Small intestine (tissue), 7 donors: ENCODE measurements at regions not wholly inside any gene's neighbourhood (a gene's known extent, or its start where the extent isn't known, plus 50 kb on each side); places are given as distances from the start of the nearest gene placed in this dataset.

Experiments
- DNase-seq, 2 donors: peaks; one replicate each; pipeline versions ENCODE4 v3.0.0 to v3.0.0-alpha.2; 2013
- FAIRE-seq: peaks from 2 replicates; lab custom pipeline; 2012; peaks lifted over from hg19 to GRCh38; lab: Jason Lieb, UNC
- H3K27ac ChIP-seq, 3 donors: one replicate each; pipeline ENCODE4 v1.5.1; 2013; ENCODE audit warnings: low read length in 2 of 3, mild to moderate bottlenecking in 2 of 3, control low read depth in 1 of 3, inconsistent platforms in 1 of 3, low read depth in 1 of 3, moderate library complexity in 1 of 3
- H3K27me3 ChIP-seq, 3 donors: one replicate each; pipeline ENCODE4 v1.6.1; 2013; ENCODE audit warnings: low read length in 3 of 3, inconsistent platforms in 1 of 3; ENCODE audit not compliant: control insufficient read depth in 3 of 3, insufficient read depth in 3 of 3
- H3K36me3 ChIP-seq, 3 donors: one replicate each; pipeline ENCODE4 v1.6.1; 2013; ENCODE audit warnings: low read length in 3 of 3, inconsistent platforms in 1 of 3, low read depth in 1 of 3, mild to moderate bottlenecking in 1 of 3, moderate library complexity in 1 of 3; ENCODE audit not compliant: control insufficient read depth in 3 of 3, insufficient read depth in 2 of 3
- H3K4me1 ChIP-seq, 3 donors: one replicate each; pipeline ENCODE4 v1.6.1; 2013; ENCODE audit warnings: low read length in 2 of 3, inconsistent platforms in 1 of 3, low read depth in 1 of 3, mild to moderate bottlenecking in 1 of 3, moderate library complexity in 1 of 3; ENCODE audit not compliant: control insufficient read depth in 3 of 3, insufficient read depth in 2 of 3
- H3K4me3 ChIP-seq, 3 donors: one replicate each; pipeline ENCODE4 v1.5.1; 2013; ENCODE audit warnings: low read length in 3 of 3, control low read depth in 1 of 3, inconsistent platforms in 1 of 3, low read depth in 1 of 3, mild to moderate bottlenecking in 1 of 3, moderate library complexity in 1 of 3
- H3K9me3 ChIP-seq, 2 donors: one replicate each; pipeline ENCODE4 v1.6.1; 2013; ENCODE audit warnings: low read depth in 1 of 2, low read length in 1 of 2; ENCODE audit not compliant: control insufficient read depth in 2 of 2, insufficient read depth in 1 of 2
- WGBS, 3 donors: extraction: QIAGEN DNeasy Blood & Tissue Kit; methylation state at CpG; one replicate each; pipeline ENCODE4 v1.1.7; 2013; 5-methylcytosine and 5-hydroxymethylcytosine counted together
- donor health status: healthy with polysubstance abuse.
- donor health status: control.
- donor health status: control.
- donor health status: Bipolar disorder and iron deficiency.
- donor health status: healthy.

GRCh38 chr1:69313118-69313517, 254.6 kb upstream of the LRRC7 start:
- no peaks in the 10 kb centered on the region for H3K4me1 ChIP-seq
- H3K4me3 ChIP-seq, result no peak overlapping the region
- no peak for FAIRE-seq
- WGBS, 3 donors, result 84 to 87% (median 87%) methylated on average over 11 of the region's 11 CpGs
- no peaks in the 10 kb centered on the region for H3K36me3 ChIP-seq
- DNase-seq, result no peak
- H3K9me3 ChIP-seq, result peaks cover 0 to 16% of the 10 kb centered on the region in 2 donors
- H3K27me3 ChIP-seq, result no peaks in the 10 kb centered on the region
- no peak overlapping the region for H3K27ac ChIP-seq

- Histone ChIP-seq H3K4me1 (no peaks in the 10 kb centered on the region), H3K9me3 (peaks cover 0 to 16% of the 10 kb centered on the region in 2 donors), H3K4me3 (no peak overlapping the region), H3K36me3 (no peaks in the 10 kb centered on the region), H3K27ac (no peak overlapping the region), H3K27me3 (no peaks in the 10 kb centered on the region)
- FAIRE-seq (no peak), DNase-seq (no peak)
- WGBS, 3 donors, result 85 to 92% (median 85%) methylated on average over 3 of the region's 3 CpGs
Observed at GRCh38 chr1:69315416-69315815, 252.3 kb upstream of the LRRC7 start.

DNA sequence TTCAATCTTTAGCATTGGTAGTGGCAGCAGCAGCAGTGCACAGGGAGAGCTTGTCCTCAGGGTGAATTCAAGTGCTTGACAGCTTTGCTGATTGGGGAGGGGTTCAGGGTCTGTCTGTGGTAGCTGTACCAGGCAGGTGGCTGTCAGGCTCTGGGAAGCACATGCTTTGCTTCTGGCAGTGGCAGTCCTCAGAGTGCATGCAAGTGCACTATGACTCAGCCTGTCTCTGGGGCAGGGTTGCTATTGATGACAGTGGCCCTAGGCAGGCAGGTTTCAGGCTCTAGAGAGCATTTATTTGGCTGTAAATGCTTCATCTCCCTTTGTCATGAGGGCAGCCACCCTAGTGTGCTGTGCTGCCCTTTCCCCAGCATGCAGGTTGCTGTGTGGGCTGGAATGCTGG, 251.9 kb upstream of the LRRC7 start:
- H3K27ac ChIP-seq, result no peak overlapping the region
- H3K9me3 ChIP-seq, result peaks cover 0 to 16% of the 10 kb centered on the region in 2 donors
- H3K4me1 ChIP-seq, result no peaks in the 10 kb centered on the region
- FAIRE-seq, result no peak
- no peak for DNase-seq
- no peaks in the 10 kb centered on the region for H3K27me3 ChIP-seq
- H3K4me3 ChIP-seq, result no peak overlapping the region
- H3K36me3 ChIP-seq, result no peaks in the 10 kb centered on the region

GRCh38 chr1:69319287-69319686, 248.4 kb upstream of the LRRC7 start:
- H3K4me1 ChIP-seq, result no peaks in the 10 kb centered on the region
- no peaks in the 10 kb centered on the region for H3K27me3 ChIP-seq
- H3K36me3 ChIP-seq, result no peaks in the 10 kb centered on the region
- peaks cover 0 to 5% of the 10 kb centered on the region in 2 donors for H3K9me3 ChIP-seq
- DNase-seq, result no peak
- no peak for FAIRE-seq
- WGBS, 3 donors, result 51 to 64% (median 52%) methylated on average over 5 of the region's 5 CpGs
- H3K27ac ChIP-seq, result no peak overlapping the region
- no peak overlapping the region for H3K4me3 ChIP-seq

DNA sequence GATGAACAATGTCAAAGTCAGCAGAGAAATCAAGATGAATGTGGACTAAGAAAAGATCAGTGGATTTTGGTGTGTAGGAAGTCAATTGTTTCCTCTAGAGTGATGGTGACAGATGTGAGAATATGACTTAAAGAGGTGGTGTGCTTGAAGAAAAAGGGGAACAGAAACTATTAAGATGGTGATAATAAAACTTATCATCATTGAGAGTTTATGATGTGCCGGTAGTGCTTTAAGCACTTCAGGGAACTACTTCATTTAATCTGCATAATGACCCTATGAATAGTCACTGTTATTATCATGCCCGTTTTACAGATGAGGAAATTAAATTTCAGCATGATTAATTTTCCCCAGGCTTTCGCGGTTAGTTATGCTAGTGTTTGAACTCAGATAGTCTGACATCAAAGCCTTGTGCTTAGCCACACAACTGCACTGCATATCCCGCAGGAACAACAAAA, 246.9 kb upstream of the LRRC7 start:
- no peaks in the 10 kb centered on the region for H3K27me3 ChIP-seq
- FAIRE-seq (no peak), DNase-seq (no peak)
- H3K4me1 ChIP-seq, result no peaks in the 10 kb centered on the region
- H3K27ac ChIP-seq, result no peak overlapping the region
- 34 to 50% (median 40%) methylated on average over 5 of the region's 5 CpGs for WGBS, 3 donors
- no peaks in the 10 kb centered on the region for H3K9me3 ChIP-seq
- no peaks in the 10 kb centered on the region for H3K36me3 ChIP-seq
- no peak overlapping the region for H3K4me3 ChIP-seq

DNA sequence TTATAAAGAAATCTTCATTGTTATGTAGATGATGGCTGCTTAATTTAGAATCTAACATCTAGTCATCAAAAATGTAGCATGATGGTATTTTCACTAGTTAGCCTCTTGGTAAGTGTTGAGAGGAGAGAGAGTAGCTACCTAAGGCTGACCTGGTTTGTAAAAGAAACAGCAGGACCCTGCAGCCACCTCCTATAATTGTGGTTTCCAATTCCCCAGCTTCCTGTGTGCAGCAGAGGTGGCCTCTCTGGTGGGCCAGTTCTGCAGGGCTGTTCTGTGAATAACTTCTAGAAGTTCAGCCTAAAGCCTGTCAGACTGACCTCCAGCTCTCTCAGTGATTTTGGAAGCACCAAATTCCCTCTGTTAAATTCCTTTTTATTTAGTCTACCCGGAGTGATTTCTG, 246.4 kb upstream of the LRRC7 start:
- Histone ChIP-seq H3K36me3 (no peaks in the 10 kb centered on the region), H3K4me1 (no peaks in the 10 kb centered on the region), H3K27me3 (no peaks in the 10 kb centered on the region), H3K4me3 (no peak overlapping the region), H3K27ac (no peak overlapping the region), H3K9me3 (no peaks in the 10 kb centered on the region)
- no peak for DNase-seq
- 45 to 54% (median 51%) methylated on average over 1 of the region's 1 CpG for WGBS, 3 donors
- FAIRE-seq, result no peak

DNA sequence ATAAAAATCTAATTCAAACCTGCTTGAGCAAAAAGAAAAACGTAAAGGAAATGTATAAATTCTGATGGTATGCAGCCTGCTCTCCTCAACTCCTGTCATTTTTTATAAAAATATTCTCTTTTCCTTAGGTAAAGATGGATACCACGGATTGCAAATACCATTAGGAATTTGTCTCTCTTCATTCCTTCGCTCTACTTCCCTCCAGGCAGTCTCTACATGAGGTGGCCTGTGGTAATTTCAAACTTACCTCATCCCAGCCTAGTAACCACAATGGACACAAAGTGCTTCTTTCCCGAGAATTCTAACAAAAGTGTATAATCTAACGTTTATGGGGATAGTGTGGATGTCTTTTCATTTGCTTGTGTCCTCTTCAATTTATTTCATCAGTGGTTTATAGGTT, 239.5 kb upstream of the LRRC7 start:
- no peak overlapping the region for H3K4me3 ChIP-seq
- no peaks in the 10 kb centered on the region for H3K36me3 ChIP-seq
- 74 to 81% (median 77%) methylated on average over 5 of the region's 5 CpGs for WGBS, 3 donors
- H3K27ac ChIP-seq, result no peak overlapping the region
- H3K4me1 ChIP-seq, result no peaks in the 10 kb centered on the region
- peaks cover 0 to 10% of the 10 kb centered on the region in 2 donors for H3K9me3 ChIP-seq
- H3K27me3 ChIP-seq, result no peaks in the 10 kb centered on the region
- no peak for DNase-seq
- FAIRE-seq, result no peak

DNA sequence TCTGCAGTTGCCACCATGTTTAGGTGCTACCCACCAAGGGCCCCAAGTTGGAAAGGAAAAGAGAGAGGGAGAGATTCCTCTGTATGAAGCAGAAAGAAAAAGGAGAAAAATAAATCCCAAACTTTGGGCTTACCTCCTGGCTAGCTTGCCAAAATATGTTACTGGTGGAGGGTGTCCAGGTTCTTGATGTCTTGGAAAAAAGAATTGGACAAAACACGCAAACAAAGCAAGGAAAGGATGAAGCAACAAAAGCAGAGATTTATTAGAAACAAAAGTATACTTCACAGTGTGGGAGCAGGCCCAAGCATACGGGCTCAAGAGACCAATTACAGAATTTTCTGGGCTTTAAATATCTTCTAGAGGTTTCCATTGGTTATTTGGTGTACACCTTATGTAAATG, 204.5 kb upstream of the LRRC7 start:
- no peak for FAIRE-seq
- 64 to 71% (median 68%) methylated on average over 2 of the region's 2 CpGs for WGBS, 3 donors
- H3K4me1 ChIP-seq, result no peaks in the 10 kb centered on the region

DNA sequence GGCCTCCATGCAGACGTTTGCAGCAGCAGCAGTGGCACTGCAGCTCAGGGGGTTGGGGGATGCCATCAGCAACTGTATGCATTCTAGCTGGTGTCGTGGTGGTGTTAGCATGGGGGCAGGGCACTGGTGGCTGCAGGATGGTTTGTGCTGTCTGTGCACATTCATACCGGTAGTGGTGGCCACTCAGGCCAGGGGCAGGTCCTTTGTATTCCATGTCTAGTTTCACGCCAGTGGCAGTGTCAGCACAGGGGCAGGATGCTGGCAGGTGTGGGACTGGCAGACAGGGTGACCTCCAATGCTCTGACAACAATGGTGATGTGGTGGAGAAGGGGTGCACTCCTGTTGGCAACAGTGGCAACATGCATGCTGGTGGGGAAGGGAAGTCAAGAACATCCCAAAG, 194.2 kb upstream of the LRRC7 start:
- no peak for FAIRE-seq
- H3K4me3 ChIP-seq, result no peak overlapping the region
- no peaks in the 10 kb centered on the region for H3K4me1 ChIP-seq
- WGBS, 3 donors, result 74 to 87% (median 79%) methylated on average over 4 of the region's 4 CpGs
- no peaks in the 10 kb centered on the region for H3K36me3 ChIP-seq
- H3K27ac ChIP-seq, result no peak overlapping the region
- no peaks in the 10 kb centered on the region for H3K27me3 ChIP-seq
- H3K9me3 ChIP-seq, result no peaks in the 10 kb centered on the region
- DNase-seq, result no peak

More for the DNA sequence above, 204.5 kb upstream of the LRRC7 start:
- Histone ChIP-seq H3K27ac (no peak overlapping the region), H3K9me3 (no peaks in the 10 kb centered on the region), H3K27me3 (no peaks in the 10 kb centered on the region), H3K36me3 (no peaks in the 10 kb centered on the region), H3K4me3 (no peak overlapping the region)
- no peak for DNase-seq
